ENCODE measurements at regions not wholly inside any gene's neighbourhood (a gene's known extent, or its start where the extent isn't known, plus 50 kb on each side); places are given as distances from the start of the nearest gene placed in this dataset.

DNA sequence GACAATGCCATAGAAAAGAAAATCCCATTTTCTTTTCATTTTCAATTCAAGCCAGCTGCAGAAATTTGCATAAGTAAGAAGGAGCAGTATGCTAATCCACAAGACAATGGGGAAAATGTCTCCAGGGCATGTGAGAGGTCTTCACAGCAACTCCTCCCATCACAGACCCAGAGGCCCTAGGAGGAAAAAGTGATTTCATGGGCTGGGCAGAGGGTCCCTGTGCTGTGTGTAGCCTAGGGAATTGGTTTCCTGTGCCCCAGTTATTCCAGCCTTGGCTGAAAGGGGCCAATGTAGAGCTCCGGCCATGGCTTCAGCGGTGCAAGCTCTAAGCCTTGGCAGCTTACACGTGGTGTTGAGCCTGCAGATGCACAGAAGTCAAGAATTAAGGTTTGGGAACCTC, 211.4 kb downstream of the CCDC59 start:
- intact Hi-C loops (cut with DNase I) = no loop called here
- 68 to 81% methylated on average over 3 of the region's 3 CpGs for WGBS, 2 donors
- Histone ChIP-seq H3K4me3 (replicated peaks in 1 of 3) (no peak overlapping the region), H3K36me3 (no peaks in the 10 kb centered on the region), H3K9me3 (no peaks in the 10 kb centered on the region), H3K4me1 (no peaks in the 10 kb centered on the region), H3K27me3 (no peaks in the 10 kb centered on the region), H3K27ac (no peak overlapping the region)
- no peak for TF ChIP-seq POLR2A (IDR thresholded peaks at IDR 0.05)
- TF ChIP-seq, protein P1, sequence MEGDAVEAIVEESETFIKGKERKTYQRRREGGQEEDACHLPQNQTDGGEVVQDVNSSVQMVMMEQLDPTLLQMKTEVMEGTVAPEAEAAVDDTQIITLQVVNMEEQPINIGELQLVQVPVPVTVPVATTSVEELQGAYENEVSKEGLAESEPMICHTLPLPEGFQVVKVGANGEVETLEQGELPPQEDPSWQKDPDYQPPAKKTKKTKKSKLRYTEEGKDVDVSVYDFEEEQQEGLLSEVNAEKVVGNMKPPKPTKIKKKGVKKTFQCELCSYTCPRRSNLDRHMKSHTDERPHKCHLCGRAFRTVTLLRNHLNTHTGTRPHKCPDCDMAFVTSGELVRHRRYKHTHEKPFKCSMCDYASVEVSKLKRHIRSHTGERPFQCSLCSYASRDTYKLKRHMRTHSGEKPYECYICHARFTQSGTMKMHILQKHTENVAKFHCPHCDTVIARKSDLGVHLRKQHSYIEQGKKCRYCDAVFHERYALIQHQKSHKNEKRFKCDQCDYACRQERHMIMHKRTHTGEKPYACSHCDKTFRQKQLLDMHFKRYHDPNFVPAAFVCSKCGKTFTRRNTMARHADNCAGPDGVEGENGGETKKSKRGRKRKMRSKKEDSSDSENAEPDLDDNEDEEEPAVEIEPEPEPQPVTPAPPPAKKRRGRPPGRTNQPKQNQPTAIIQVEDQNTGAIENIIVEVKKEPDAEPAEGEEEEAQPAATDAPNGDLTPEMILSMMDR (IDR thresholded peaks at IDR 0.05) = no peak
- DNase-seq = no peak

DNA sequence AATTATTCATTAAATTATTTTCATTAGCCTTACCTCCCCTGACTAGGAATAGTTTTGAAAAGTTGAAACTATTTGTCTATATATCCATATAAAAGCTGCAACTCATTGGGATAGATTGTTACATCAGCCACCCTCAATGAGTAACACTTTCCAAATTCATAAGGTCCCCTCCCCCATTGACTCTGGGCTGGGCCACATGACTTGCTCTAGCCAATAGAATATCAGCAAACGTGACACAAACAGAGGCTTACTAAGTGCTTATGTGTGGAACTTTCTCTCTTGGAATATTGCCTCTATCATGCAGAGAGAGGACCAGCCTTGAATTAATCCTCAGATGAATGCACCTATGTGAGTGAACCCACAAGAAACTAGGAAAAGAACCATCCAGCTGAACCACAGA, 213.7 kb downstream of the CCDC59 start:
- no peak for DNase-seq
- WGBS, 2 donors = 57 to 71% methylated on average over 1 of the region's 1 CpG
- Histone ChIP-seq H3K4me3 (replicated peaks in 1 of 3) (no peak overlapping the region), H3K27ac (no peak overlapping the region), H3K27me3 (no peaks in the 10 kb centered on the region), H3K9me3 (no peaks in the 10 kb centered on the region), H3K4me1 (no peaks in the 10 kb centered on the region), H3K36me3 (no peaks in the 10 kb centered on the region)
- TF ChIP-seq POLR2A (IDR thresholded peaks at IDR 0.05) = no peak
- TF ChIP-seq, protein P1 (IDR thresholded peaks at IDR 0.05) = no peak
- intact Hi-C loops (cut with DNase I) = no loop called here

DNA sequence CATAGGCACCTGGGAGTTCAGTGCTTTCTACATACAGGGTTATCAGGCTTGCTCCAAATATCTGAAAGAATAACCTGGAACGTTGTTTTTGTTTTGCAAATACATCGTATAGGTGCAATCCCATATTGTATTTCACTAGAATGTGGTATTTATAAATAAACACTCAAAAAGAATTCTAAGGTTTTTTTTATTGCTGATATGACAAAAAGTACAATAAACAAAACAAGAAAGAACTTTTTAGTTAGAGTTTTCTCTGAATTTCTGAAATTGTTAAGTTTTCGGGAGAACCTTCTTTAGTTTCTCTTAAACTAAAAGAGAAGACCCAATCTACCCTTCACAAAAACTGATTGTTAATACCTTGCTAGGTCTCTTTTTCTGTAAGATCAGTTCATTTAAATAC, 225.8 kb downstream of the CCDC59 start:
- 92 to 95% methylated on average over 3 of the region's 3 CpGs for WGBS, 2 donors
- Histone ChIP-seq H3K4me3 (replicated peaks in 1 of 3) (no peak overlapping the region), H3K4me1 (no peaks in the 10 kb centered on the region), H3K27me3 (no peaks in the 10 kb centered on the region), H3K27ac (no peak overlapping the region), H3K9me3 (no peaks in the 10 kb centered on the region), H3K36me3 (no peaks in the 10 kb centered on the region)
- no peak for DNase-seq
- intact Hi-C loops (cut with DNase I) = no loop called here
- TF ChIP-seq, protein P1 (IDR thresholded peaks at IDR 0.05) = no peak
- no peak for TF ChIP-seq POLR2A (IDR thresholded peaks at IDR 0.05)

DNA sequence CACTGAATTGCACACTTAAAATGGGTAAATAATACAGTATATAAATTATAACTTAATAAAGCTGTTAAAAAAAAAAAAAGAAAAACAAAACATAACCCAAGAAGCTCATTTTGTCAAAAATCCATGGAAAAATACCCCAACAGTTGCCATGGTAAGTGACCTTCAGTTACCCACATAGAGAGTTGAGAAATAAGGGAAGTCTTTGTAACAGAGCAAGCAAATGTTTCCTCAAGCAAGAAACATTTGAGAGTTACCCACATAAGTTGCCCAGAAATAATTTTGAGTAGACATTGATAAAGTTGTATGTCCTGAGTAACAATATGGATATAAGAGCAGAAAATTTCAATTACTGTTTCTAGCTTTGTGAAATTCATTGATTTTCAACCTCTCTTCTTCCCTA, 227.4 kb downstream of the CCDC59 start:
- DNase-seq = no peak
- Histone ChIP-seq H3K27ac (no peak overlapping the region), H3K36me3 (no peaks in the 10 kb centered on the region), H3K4me1 (no peaks in the 10 kb centered on the region), H3K4me3 (replicated peaks in 1 of 3) (no peak overlapping the region), H3K27me3 (no peaks in the 10 kb centered on the region), H3K9me3 (no peaks in the 10 kb centered on the region)
- intact Hi-C loops (cut with DNase I) = no loop called here
- TF ChIP-seq, protein P1 (IDR thresholded peaks at IDR 0.05) = no peak

DNA sequence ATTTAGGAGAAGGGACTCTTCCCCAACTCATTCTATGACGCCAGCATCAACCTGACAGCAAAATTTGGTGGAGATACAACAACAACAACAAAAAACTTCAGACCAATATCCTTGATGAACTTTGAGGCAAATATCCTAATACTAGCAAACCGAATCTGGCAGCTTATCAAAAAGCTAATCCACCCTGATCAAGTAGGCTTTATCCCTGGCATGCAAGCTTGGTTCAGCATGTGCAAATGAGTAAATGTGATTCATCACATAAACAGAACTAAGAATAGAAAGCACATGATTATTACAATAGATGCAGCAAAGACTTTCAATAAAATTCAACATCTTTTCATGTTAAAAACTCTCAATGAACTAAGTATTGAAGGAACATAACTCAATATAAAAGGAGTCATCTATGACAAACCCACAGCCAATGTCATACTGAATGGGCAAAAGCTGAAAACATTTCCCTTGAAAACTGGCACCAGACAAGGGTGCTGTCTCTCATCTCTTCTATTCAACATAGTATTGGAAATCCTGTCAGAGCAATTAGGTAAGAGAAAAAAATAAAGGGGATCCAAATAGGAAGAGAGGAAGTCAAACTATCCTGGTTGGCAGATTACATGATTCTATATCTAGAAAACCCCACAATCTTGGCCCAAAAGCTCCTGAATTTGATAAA, 233.3 kb downstream of the CCDC59 start:
- 69 to 76% methylated on average over 2 of the region's 2 CpGs for WGBS, 2 donors
- Histone ChIP-seq H3K36me3 (no peaks in the 10 kb centered on the region), H3K27ac (no peak overlapping the region), H3K4me3 (replicated peaks in 1 of 3) (no peak overlapping the region), H3K9me3 (no peaks in the 10 kb centered on the region), H3K4me1 (no peaks in the 10 kb centered on the region), H3K27me3 (no peaks in the 10 kb centered on the region)
- TF ChIP-seq, protein P1 (IDR thresholded peaks at IDR 0.05) = no peak
- TF ChIP-seq POLR2A (IDR thresholded peaks at IDR 0.05) = no peak
- no peak for DNase-seq
- intact Hi-C loops (cut with DNase I) = no loop called here

Measured in thyroid gland (tissue), 4 donors.